GM12878 (cell line): ENCODE measurements at regions not wholly inside any gene's neighbourhood (a gene's known extent, or its start where the extent isn't known, plus 50 kb on each side); places are given as distances from the start of the nearest gene placed in this dataset.
"Not testable (repeated sequence)": the region's sequence is repeated elsewhere in the genome, so short reads cannot be mapped to it uniquely, and the experiment has no call there.

Experiments
- ATAC-seq: fragments of 200-7000 bp; cut with Tn5 transposase; 3 replicates; pipeline ENCODE4 v1.9.1; 2020; ENCODE audit warnings: mild to moderate bottlenecking, moderate library complexity
- BruUV-seq: library from RNA; stranded (reverse); fragments of 400-500 nt; replicated peaks from 2 replicates; lab custom pipeline; 2021; lab: Mats Ljungman, UMichigan
- CTCF ChIA-PET: fragments of 300-600 bp; sonication (Branson Sonifier 250); formaldehyde crosslinking; extraction: SDS; loops from one replicate; lab custom pipeline; 2021; ENCODE audit warnings: inconsistent platforms; lab: Yijun Ruan, JAX
- POLR2A ChIA-PET: fragments of 350-600 bp; formaldehyde crosslinking; extraction: SDS; loops from one replicate; lab custom pipeline; 2021; ENCODE audit warnings: inconsistent platforms; lab: Charles Lee
- RAD21 ChIA-PET: fragments of 300-600 bp; sonication (Branson Sonifier 250); formaldehyde crosslinking; loops from one replicate; lab custom pipeline; 2023; ENCODE audit warnings: antibody characterized with exemption; ENCODE audit not compliant: unreplicated experiment; lab: Charles Lee
- SMC1A ChIA-PET: fragments of 300-600 bp; sonication (Branson Sonifier 250); formaldehyde crosslinking; loops from one replicate; lab custom pipeline; 2023; ENCODE audit not compliant: unreplicated experiment, uncharacterized antibody; lab: Charles Lee
- DNase-seq: peaks from one replicate; pipeline ENCODE4 v3.0.0-alpha.2; 2011; ENCODE audit warnings: low read depth, low spot score
- FAIRE-seq: peaks from 3 replicates; lab custom pipeline; 2011; peaks lifted over from hg19 to GRCh38; lab: Jason Lieb, UNC
- H2AFZ ChIP-seq: 2 replicates; pipeline ENCODE4 v1.6.0; 2011; ENCODE audit warnings: low read depth, low read length, control low read depth; ENCODE audit not compliant: control insufficient read depth
- H3K27ac ChIP-seq: 2 replicates; pipeline ENCODE4 v1.5.1; 2011; ENCODE audit warnings: control low read depth; ENCODE audit not compliant: control insufficient read depth, insufficient read depth
- H3K27me3 ChIP-seq, 2 experiments: replicated peaks in 1 of 2; 2 replicates each; pipeline versions ENCODE4 v1.6.0 to v1.6.1; 2011; ENCODE audit warnings: low read length in 1 of 2; ENCODE audit not compliant: control insufficient read depth in 2 of 2, insufficient read depth in 2 of 2
- H3K36me3 ChIP-seq, 2 experiments: 2 replicates each; pipeline ENCODE4 v1.5.1; 2011; ENCODE audit warnings: low read length in 1 of 2; ENCODE audit not compliant: control insufficient read depth in 2 of 2, insufficient read depth in 2 of 2
- H3K4me1 ChIP-seq: 2 replicates; pipeline ENCODE4 v1.6.1; 2011; ENCODE audit warnings: mild to moderate bottlenecking, low read length, moderate library complexity, mixed read lengths; ENCODE audit not compliant: control insufficient read depth, insufficient read depth
- H3K4me2 ChIP-seq: 2 replicates; pipeline ENCODE4 v1.6.0; 2011; ENCODE audit warnings: control low read depth; ENCODE audit not compliant: control insufficient read depth, insufficient read depth
- H3K4me3 ChIP-seq: fragments of 200-600 bp; sonication (generic); 2 replicates; pipeline ENCODE4 v1.5.1; 2016
- H3K79me2 ChIP-seq: 2 replicates; pipeline ENCODE4 v1.6.0; 2011; ENCODE audit warnings: low read length; ENCODE audit not compliant: control insufficient read depth, insufficient read depth
- H3K9ac ChIP-seq: 2 replicates; pipeline ENCODE4 v1.8.0; 2011; ENCODE audit warnings: low read length, control low read depth, mixed read lengths; ENCODE audit not compliant: control insufficient read depth, insufficient read depth
- H3K9me3 ChIP-seq: replicated peaks from 3 replicates; pipeline ENCODE4 v1.5.1; 2011; ENCODE audit warnings: mild to moderate bottlenecking, low read length; ENCODE audit not compliant: control insufficient read depth, insufficient read depth
- H4K20me1 ChIP-seq: 2 replicates; pipeline ENCODE4 v1.6.0; 2011; ENCODE audit not compliant: control insufficient read depth, insufficient read depth
- ASH2L ChIP-seq: fragments of 300-600, 200-600 bp; sonication (generic); IDR thresholded peaks from 2 replicates; pipeline ENCODE4 v1.6.1; 2017; ENCODE audit warnings: low read depth, mild to moderate bottlenecking, borderline replicate concordance
- EED ChIP-seq: sonication (generic); IDR thresholded peaks from 2 replicates; pipeline ENCODE4 v1.6.1; 2016; ENCODE audit warnings: antibody characterized with exemption, low read depth
- HDGF ChIP-seq: fragments of 450-650 bp; IDR thresholded peaks from 2 replicates; pipeline ENCODE4 v1.6.1; 2016; ENCODE audit warnings: antibody characterized with exemption
- SIX5 ChIP-seq: IDR thresholded peaks from 2 replicates; pipeline ENCODE4 v1.6.1; 2011; ENCODE audit warnings: mild to moderate bottlenecking, low read depth, low read length, moderate library complexity; ENCODE audit not compliant: severe bottlenecking
- SMAD5 ChIP-seq: IDR thresholded peaks from 2 replicates; pipeline ENCODE4 v1.6.1; 2016; ENCODE audit warnings: antibody characterized with exemption, low read depth
- ZSCAN29 ChIP-seq: fragments of 450-650 bp; IDR thresholded peaks from 2 replicates; pipeline ENCODE4 v1.6.1; 2017; ENCODE audit warnings: mild to moderate bottlenecking, moderate library complexity
- ZZZ3 ChIP-seq: IDR thresholded peaks from 2 replicates; pipeline ENCODE4 v1.6.1; 2011; ENCODE audit warnings: low read depth; ENCODE audit not compliant: control insufficient read depth, insufficient read length
- WGBS: methylation state at CpG from one replicate; pipeline ENCODE4 v1.1.6; 2016; ENCODE audit warnings: low lambda C conversion rate; ENCODE audit not compliant: insufficient replicate concordance, insufficient coverage; ENCODE audit errors: missing lambda C conversion rate; 5-methylcytosine and 5-hydroxymethylcytosine counted together
- in situ Hi-C: fragments of 300-500 bp; cut with MboI; formaldehyde crosslinking; loops from 9 replicates; pipeline ENCODE4 v1.14.3; 2018; ENCODE audit warnings: mixed read lengths
- intact Hi-C: fragments of 100-400 bp; cut with micrococcal nuclease; formaldehyde crosslinking; loops from one replicate; pipeline ENCODE4 v1.14.2; 2022; ENCODE audit not compliant: unreplicated experiment
- TF ChIP-seq, protein P1 (sequence below): fragments of 450-650 bp; conservative IDR thresholded peaks from 2 replicates; pipeline ENCODE4 v1.6.1; 2017; ENCODE audit warnings: mild to moderate bottlenecking, moderate library complexity

DNA sequence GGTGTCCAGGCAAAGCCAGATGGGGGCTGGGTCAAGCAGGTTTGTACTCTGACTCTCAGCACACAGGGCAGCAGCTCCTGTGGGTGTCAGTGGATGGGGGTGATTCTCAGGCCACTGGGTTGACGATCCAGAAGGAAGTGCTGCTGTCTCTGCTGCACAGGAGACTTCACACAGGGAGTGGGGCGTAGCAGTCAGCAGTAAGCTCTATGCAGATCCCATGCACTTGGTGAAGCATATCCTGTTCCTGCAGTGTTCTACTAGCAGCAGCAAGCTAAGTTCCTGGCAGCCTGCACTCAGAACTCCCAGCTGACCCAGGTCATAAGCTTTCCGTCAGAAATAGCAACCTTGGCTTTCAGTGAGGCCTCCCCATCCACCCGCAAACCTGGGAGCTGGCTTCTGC lies 117.6 kb upstream of the NDST3 start:
- TF ChIP-seq ZSCAN29, result no peak
- TF ChIP-seq SIX5, result no peak
- no peak for TF ChIP-seq ZZZ3
- TF ChIP-seq SMAD5, result no peak
- no peak for TF ChIP-seq HDGF
- TF ChIP-seq ASH2L, result no peak
- no peak for TF ChIP-seq EED
- TF ChIP-seq, protein P1, sequence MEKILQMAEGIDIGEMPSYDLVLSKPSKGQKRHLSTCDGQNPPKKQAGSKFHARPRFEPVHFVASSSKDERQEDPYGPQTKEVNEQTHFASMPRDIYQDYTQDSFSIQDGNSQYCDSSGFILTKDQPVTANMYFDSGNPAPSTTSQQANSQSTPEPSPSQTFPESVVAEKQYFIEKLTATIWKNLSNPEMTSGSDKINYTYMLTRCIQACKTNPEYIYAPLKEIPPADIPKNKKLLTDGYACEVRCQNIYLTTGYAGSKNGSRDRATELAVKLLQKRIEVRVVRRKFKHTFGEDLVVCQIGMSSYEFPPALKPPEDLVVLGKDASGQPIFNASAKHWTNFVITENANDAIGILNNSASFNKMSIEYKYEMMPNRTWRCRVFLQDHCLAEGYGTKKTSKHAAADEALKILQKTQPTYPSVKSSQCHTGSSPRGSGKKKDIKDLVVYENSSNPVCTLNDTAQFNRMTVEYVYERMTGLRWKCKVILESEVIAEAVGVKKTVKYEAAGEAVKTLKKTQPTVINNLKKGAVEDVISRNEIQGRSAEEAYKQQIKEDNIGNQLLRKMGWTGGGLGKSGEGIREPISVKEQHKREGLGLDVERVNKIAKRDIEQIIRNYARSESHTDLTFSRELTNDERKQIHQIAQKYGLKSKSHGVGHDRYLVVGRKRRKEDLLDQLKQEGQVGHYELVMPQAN, result no peak
- Histone ChIP-seq H3K36me3 (no peaks in the 10 kb centered on the region), H3K27me3 (no peaks in the 10 kb centered on the region), H2AFZ (no peak overlapping the region), H4K20me1 (no peaks in the 10 kb centered on the region), H3K27ac (no peak overlapping the region), H3K4me2 (no peak overlapping the region), H3K4me1 (no peaks in the 10 kb centered on the region), H3K9ac (no peak overlapping the region), H3K79me2 (no peaks in the 10 kb centered on the region), H3K9me3 (no peaks in the 10 kb centered on the region), H3K4me3 (no peak overlapping the region)
- 13% methylated on average over 4 of the region's 4 CpGs for WGBS
- DNase-seq, result no peak
- ChIA-PET RAD21 (no interaction called here), SMC1A (interaction anchor here (0.5 kb wide), 1 partner anchor 30 kb away, joined by 3 read pairs; no protein-coding TSS in a partner anchor), CTCF (no interaction called here), POLR2A (no interaction called here)
- ATAC-seq, result no peak
- no peak for FAIRE-seq
- in situ Hi-C loops (no loop called here), intact Hi-C loops (no loop called here)
- no TSS peak for BruUV-seq

DNA sequence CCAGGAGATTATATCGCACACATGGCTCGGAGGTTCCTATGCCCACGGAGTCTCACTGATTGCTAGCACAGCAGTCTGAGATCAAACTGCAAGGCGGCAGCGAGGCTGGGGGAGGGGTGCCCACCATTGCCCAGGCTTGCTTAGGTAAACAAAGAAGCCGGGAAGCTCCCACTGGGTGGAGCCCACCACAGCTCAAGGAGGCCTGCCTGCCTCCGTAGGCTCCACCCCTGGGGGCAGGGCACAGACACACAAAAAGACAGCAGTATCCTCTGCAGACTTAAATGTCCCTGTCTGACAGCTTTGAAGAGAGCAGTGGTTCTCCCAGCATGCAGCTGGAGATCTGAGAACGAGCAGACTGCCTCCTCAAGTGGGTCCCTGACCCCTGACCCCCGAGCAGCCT lies 112.0 kb upstream of the NDST3 start:
- H3K9ac ChIP-seq, H3K9me3 ChIP-seq, RAD21 ChIA-PET, H3K4me1 ChIP-seq, H3K27ac ChIP-seq, H3K4me2 ChIP-seq, ATAC-seq, H3K36me3 ChIP-seq, POLR2A ChIA-PET, DNase-seq, H3K79me2 ChIP-seq, intact Hi-C loops, H3K27me3 ChIP-seq, H2AFZ ChIP-seq, FAIRE-seq, in situ Hi-C loops, CTCF ChIA-PET, H4K20me1 ChIP-seq, SMC1A ChIA-PET, BruUV-seq, H3K4me3 ChIP-seq: not testable (repeated sequence)
- 32% methylated on average over 9 of the region's 9 CpGs for WGBS

DNA sequence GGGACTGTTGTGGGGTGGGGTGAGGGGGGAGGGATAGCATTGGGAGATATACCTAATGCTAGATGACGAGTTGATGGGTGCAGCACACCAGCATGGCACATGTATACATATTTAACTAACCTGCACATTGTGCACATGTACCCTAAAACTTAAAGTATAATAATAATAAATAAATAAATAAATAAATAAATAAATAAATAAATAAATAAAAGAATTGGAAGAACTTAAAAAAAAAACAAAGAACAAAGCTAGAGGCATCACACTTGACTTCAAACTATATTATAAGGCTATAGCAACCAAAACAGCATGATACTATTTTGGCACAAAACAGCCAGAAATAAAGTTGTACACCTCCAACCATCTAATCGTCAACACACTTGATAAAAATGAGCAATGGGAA lies 106.5 kb upstream of the NDST3 start:
- BruUV-seq, H4K20me1 ChIP-seq, RAD21 ChIA-PET, H3K4me2 ChIP-seq, H3K9me3 ChIP-seq, H3K27me3 ChIP-seq, H2AFZ ChIP-seq, DNase-seq, H3K27ac ChIP-seq, intact Hi-C loops, H3K4me1 ChIP-seq, FAIRE-seq, H3K9ac ChIP-seq, H3K4me3 ChIP-seq, H3K36me3 ChIP-seq, POLR2A ChIA-PET, ATAC-seq, CTCF ChIA-PET, in situ Hi-C loops, SMC1A ChIA-PET, H3K79me2 ChIP-seq: not testable (repeated sequence)
- 43% methylated on average over 2 of the region's 2 CpGs for WGBS
